Choroid plexus epithelial cell (primary cell): ENCODE measurements at regions not wholly inside any gene's neighbourhood (a gene's known extent, or its start where the extent isn't known, plus 50 kb on each side); places are given as distances from the start of the nearest gene placed in this dataset.

Experiments
- DNase-seq: peaks from one replicate; pipeline ENCODE4 v3.0.0-alpha.2; 2010; ENCODE audit warnings: low read depth
- H3K4me3 ChIP-seq: 2 replicates; pipeline ENCODE4 v1.5.1; 2011; ENCODE audit warnings: low read depth, mild to moderate bottlenecking, control low read depth, low read length, moderate library complexity
- CTCF ChIP-seq: conservative IDR thresholded peaks from 2 replicates; pipeline ENCODE4 v1.5.1; 2011; ENCODE audit warnings: low read depth, mild to moderate bottlenecking, control low read depth, inconsistent platforms, low read length, moderate library complexity

- no peak for TF ChIP-seq CTCF
- DNase-seq, result no peak
- no peak overlapping the region for H3K4me3 ChIP-seq
Measured at GRCh38 chrY:7542256-7542858, 630.8 kb upstream of the AMELY start.

- no peak overlapping the region for H3K4me3 ChIP-seq
- no peak for TF ChIP-seq CTCF
- peak; percentile 63 for DNase-seq
Measured at GRCh38 chrY:7529396-7529795, 617.8 kb upstream of the AMELY start.

GRCh38 chrY:7527568-7527967, 616.0 kb upstream of the AMELY start:
- DNase-seq, result peak; percentile 37
- peak overlapping the region; percentile 41 for H3K4me3 ChIP-seq

- H3K4me3 ChIP-seq, result no peak overlapping the region
- no peak for TF ChIP-seq CTCF
- no peak for DNase-seq
Measured at GRCh38 chrY:7518387-7518786, 606.8 kb upstream of the AMELY start.

GRCh38 chrY:7516268-7516667, 604.7 kb upstream of the AMELY start:
- no peak for DNase-seq
- no peak for TF ChIP-seq CTCF
- H3K4me3 ChIP-seq, result no peak overlapping the region

- no peak for TF ChIP-seq CTCF
- no peak for DNase-seq
- H3K4me3 ChIP-seq, result no peak overlapping the region
Measured at GRCh38 chrY:7515812-7516211, 604.3 kb upstream of the AMELY start.

GRCh38 chrY:7502896-7503295, 591.3 kb upstream of the AMELY start:
- DNase-seq, result peak; percentile 9
- TF ChIP-seq CTCF, result no peak
- H3K4me3 ChIP-seq, result no peak overlapping the region
